Astrocyte (in vitro differentiated cells and primary cell): ENCODE measurements at regions not wholly inside any gene's neighbourhood (a gene's known extent, or its start where the extent isn't known, plus 50 kb on each side); places are given as distances from the start of the nearest gene placed in this dataset.

Source experiments
- CTCF ChIP-seq: IDR thresholded peaks from 2 replicates; pipeline ENCODE4 v1.5.1; 2011; ENCODE audit warnings: low read depth, mild to moderate bottlenecking, inconsistent platforms, low read length, moderate library complexity; ENCODE audit not compliant: insufficient read depth
- EZH2 ChIP-seq: IDR thresholded peaks from 2 replicates; pipeline ENCODE4 v1.6.1; 2012; ENCODE audit warnings: mild to moderate bottlenecking, low read length, inconsistent platforms; ENCODE audit not compliant: insufficient read depth

- no peak for TF ChIP-seq CTCF
- no peak for TF ChIP-seq EZH2
These were observed 277.5 kb downstream of the FBXW7 start for GRCh38 chr4:152258391-152258790.
